Hepatocyte (in vitro differentiated cells): ENCODE measurements at regions not wholly inside any gene's neighbourhood (a gene's known extent, or its start where the extent isn't known, plus 50 kb on each side); places are given as distances from the start of the nearest gene placed in this dataset.

Experiments
- EZH2 ChIP-seq: fragments of 200-600 bp; sonication (generic); IDR thresholded peaks from 2 replicates; pipeline ENCODE4 v1.6.1; 2016; ENCODE audit warnings: antibody characterized with exemption, mild to moderate bottlenecking, borderline replicate concordance
- EZH2phosphoT487 ChIP-seq: fragments of 200-600 bp; sonication (generic); IDR thresholded peaks from one replicate; pipeline ENCODE4 v1.6.1; 2018; ENCODE audit warnings: antibody characterized with exemption, mild to moderate bottlenecking, low read depth, moderate library complexity; ENCODE audit not compliant: unreplicated experiment, severe bottlenecking
- TF ChIP-seq, protein P1 (sequence below): fragments of 200-600 bp; sonication (generic); IDR thresholded peaks from 2 replicates; pipeline ENCODE4 v1.5.1; 2016; ENCODE audit warnings: antibody characterized with exemption, mild to moderate bottlenecking; ENCODE audit not compliant: poor library complexity

DNA sequence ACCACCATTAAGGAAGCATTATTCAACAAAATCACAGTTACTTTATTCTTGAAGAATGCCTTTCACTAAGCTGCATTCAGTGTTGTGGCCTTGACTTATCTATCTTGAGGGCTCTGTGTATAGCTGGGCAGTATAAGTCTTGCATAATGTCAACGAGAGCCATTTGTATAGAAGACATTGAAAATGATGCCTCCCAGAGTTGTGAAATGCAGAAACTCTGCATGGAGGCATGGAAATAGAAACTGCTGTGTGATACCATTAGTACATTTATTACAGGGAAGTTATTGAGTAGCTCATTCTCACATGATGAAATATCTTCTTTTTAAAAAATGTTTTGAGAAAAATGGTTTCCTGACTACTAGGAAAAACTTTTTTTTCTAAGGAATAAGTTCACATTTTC lies 111.4 kb upstream of the SNX7 start:
- TF ChIP-seq EZH2 (no peak), EZH2phosphoT487 (no peak)
- TF ChIP-seq, protein P1, sequence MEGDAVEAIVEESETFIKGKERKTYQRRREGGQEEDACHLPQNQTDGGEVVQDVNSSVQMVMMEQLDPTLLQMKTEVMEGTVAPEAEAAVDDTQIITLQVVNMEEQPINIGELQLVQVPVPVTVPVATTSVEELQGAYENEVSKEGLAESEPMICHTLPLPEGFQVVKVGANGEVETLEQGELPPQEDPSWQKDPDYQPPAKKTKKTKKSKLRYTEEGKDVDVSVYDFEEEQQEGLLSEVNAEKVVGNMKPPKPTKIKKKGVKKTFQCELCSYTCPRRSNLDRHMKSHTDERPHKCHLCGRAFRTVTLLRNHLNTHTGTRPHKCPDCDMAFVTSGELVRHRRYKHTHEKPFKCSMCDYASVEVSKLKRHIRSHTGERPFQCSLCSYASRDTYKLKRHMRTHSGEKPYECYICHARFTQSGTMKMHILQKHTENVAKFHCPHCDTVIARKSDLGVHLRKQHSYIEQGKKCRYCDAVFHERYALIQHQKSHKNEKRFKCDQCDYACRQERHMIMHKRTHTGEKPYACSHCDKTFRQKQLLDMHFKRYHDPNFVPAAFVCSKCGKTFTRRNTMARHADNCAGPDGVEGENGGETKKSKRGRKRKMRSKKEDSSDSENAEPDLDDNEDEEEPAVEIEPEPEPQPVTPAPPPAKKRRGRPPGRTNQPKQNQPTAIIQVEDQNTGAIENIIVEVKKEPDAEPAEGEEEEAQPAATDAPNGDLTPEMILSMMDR: no peak
